DND-41 (cell line): ENCODE measurements at regions not wholly inside any gene's neighbourhood (a gene's known extent, or its start where the extent isn't known, plus 50 kb on each side); places are given as distances from the start of the nearest gene placed in this dataset.

Experiments used
- ATAC-seq: fragments of 200-7000 bp; cut with Tn5 transposase; 3 replicates; pipeline ENCODE4 v1.9.1; 2021; ENCODE audit warnings: low read depth; ENCODE audit not compliant: insufficient read depth
- DNase-seq: peaks from one replicate; pipeline ENCODE4 v3.0.0-alpha.2; 2020
- H2AFZ ChIP-seq: 2 replicates; pipeline ENCODE4 v1.6.0; 2012; ENCODE audit warnings: low read depth, low read length
- H3K27ac ChIP-seq: 2 replicates; pipeline ENCODE4 v1.5.1; 2012; ENCODE audit warnings: low read length, inconsistent platforms
- H3K27me3 ChIP-seq: fragments of 200-600 bp; sonication (generic); 2 replicates; pipeline ENCODE4 v1.6.0; 2012; ENCODE audit warnings: low read length, mild to moderate bottlenecking, inconsistent platforms; ENCODE audit not compliant: insufficient read depth, poor library complexity
- H3K36me3 ChIP-seq: 2 replicates; pipeline ENCODE4 v1.5.1; 2012; ENCODE audit warnings: low read length, inconsistent platforms; ENCODE audit not compliant: insufficient read depth
- H3K4me1 ChIP-seq: 2 replicates; pipeline ENCODE4 v1.5.1; 2012; ENCODE audit warnings: mild to moderate bottlenecking, low read length; ENCODE audit not compliant: insufficient read depth
- H3K4me2 ChIP-seq: 2 replicates; pipeline ENCODE4 v1.6.0; 2012; ENCODE audit warnings: mild to moderate bottlenecking, moderate library complexity, low read length, inconsistent platforms; ENCODE audit not compliant: insufficient read depth
- H3K4me3 ChIP-seq, 2 experiments: fragments of 200-600 bp in 1 of 2; shearing (Covaris generic) in 1 of 2; 2 replicates each; pipeline ENCODE4 v1.5.1; 2012 to 2016; ENCODE audit warnings: inconsistent platforms in 2 of 2, low read length in 2 of 2, mild to moderate bottlenecking in 2 of 2, low read depth in 1 of 2, moderate library complexity in 1 of 2
- H3K79me2 ChIP-seq: 2 replicates; pipeline ENCODE4 v1.6.0; 2012; ENCODE audit warnings: low read length, inconsistent platforms; ENCODE audit not compliant: insufficient read depth
- H3K9ac ChIP-seq: 2 replicates; pipeline ENCODE4 v1.6.0; 2012; ENCODE audit warnings: low read depth, mild to moderate bottlenecking, inconsistent platforms, low read length, moderate library complexity
- H3K9me3 ChIP-seq: 2 replicates; pipeline ENCODE4 v1.5.1; 2012; ENCODE audit warnings: low read length, moderate library complexity, mild to moderate bottlenecking, inconsistent platforms; ENCODE audit not compliant: insufficient read depth, severe bottlenecking
- H4K20me1 ChIP-seq: 2 replicates; pipeline ENCODE4 v1.6.0; 2012; ENCODE audit warnings: low read length; ENCODE audit not compliant: insufficient read depth
- CTCF ChIP-seq: IDR thresholded peaks from 2 replicates; pipeline ENCODE4 v1.5.1; 2012; ENCODE audit warnings: borderline replicate concordance, low read length, moderate library complexity, mild to moderate bottlenecking; ENCODE audit not compliant: poor library complexity, severe bottlenecking; ENCODE audit errors: extremely low read depth
- EZH2 ChIP-seq: IDR thresholded peaks from 3 replicates; pipeline ENCODE4 v1.6.1; 2012; ENCODE audit warnings: borderline replicate concordance, low read depth, mild to moderate bottlenecking, moderate library complexity, low read length, inconsistent platforms; ENCODE audit not compliant: severe bottlenecking

- no peak for TF ChIP-seq CTCF
- Histone ChIP-seq H3K9ac (no peak overlapping the region), H3K4me2 (no peak overlapping the region), H4K20me1 (no peaks in the 10 kb centered on the region), H3K9me3 (no peaks in the 10 kb centered on the region), H2AFZ (no peak overlapping the region), H3K79me2 (no peaks in the 10 kb centered on the region), H3K4me1 (no peaks in the 10 kb centered on the region), H3K36me3 (no peaks in the 10 kb centered on the region), H3K27me3 (peaks cover 4% of the 10 kb centered on the region), H3K27ac (no peak overlapping the region), H3K4me3 (no peak overlapping the region)
- ATAC-seq (no peak), DNase-seq (no peak)
These were observed 369.7 kb downstream of the MTX2 start for GRCh38 chr2:176639016-176639343.

GRCh38 chr2:176639671-176640070 lies 370.4 kb downstream of the MTX2 start:
- H2AFZ ChIP-seq = no peak overlapping the region
- ATAC-seq (no peak), DNase-seq (no peak)
- no peaks in the 10 kb centered on the region for H3K4me1 ChIP-seq
- H3K9me3 ChIP-seq = no peaks in the 10 kb centered on the region
- no peak overlapping the region for H3K4me2 ChIP-seq
- no peaks in the 10 kb centered on the region for H4K20me1 ChIP-seq
- H3K36me3 ChIP-seq = no peaks in the 10 kb centered on the region
- peaks cover 4% of the 10 kb centered on the region for H3K27me3 ChIP-seq
- no peak overlapping the region for H3K9ac ChIP-seq
- TF ChIP-seq CTCF = no peak
- no peak for TF ChIP-seq EZH2
- no peaks in the 10 kb centered on the region for H3K79me2 ChIP-seq
- no peak overlapping the region for H3K4me3 ChIP-seq
- H3K27ac ChIP-seq = no peak overlapping the region

- Histone ChIP-seq H4K20me1 (no peaks in the 10 kb centered on the region), H3K4me3 (no peak overlapping the region), H3K79me2 (no peaks in the 10 kb centered on the region), H3K4me1 (no peaks in the 10 kb centered on the region), H3K4me2 (no peak overlapping the region), H3K9ac (no peak overlapping the region), H3K36me3 (no peaks in the 10 kb centered on the region), H3K9me3 (no peaks in the 10 kb centered on the region), H3K27ac (no peak overlapping the region), H2AFZ (no peak overlapping the region), H3K27me3 (peaks cover 4% of the 10 kb centered on the region)
- TF ChIP-seq EZH2 (no peak), CTCF (no peak)
- ATAC-seq (no peak), DNase-seq (no peak)
These were observed 372.2 kb downstream of the MTX2 start for GRCh38 chr2:176641436-176641835.

- Histone ChIP-seq H3K9ac (no peak overlapping the region), H3K4me2 (no peak overlapping the region)
- no peak for DNase-seq
These were observed 372.8 kb downstream of the MTX2 start for GRCh38 chr2:176642074-176642473.

More at GRCh38 chr2:176642074-176642473, 372.8 kb downstream of the MTX2 start:
- Histone ChIP-seq H3K4me3 (no peak overlapping the region), H3K27me3 (peaks cover 4% of the 10 kb centered on the region), H3K27ac (no peak overlapping the region), H3K9me3 (no peaks in the 10 kb centered on the region), H3K36me3 (no peaks in the 10 kb centered on the region), H4K20me1 (no peaks in the 10 kb centered on the region), H3K4me1 (no peaks in the 10 kb centered on the region), H3K79me2 (no peaks in the 10 kb centered on the region), H2AFZ (no peak overlapping the region)
- TF ChIP-seq CTCF (no peak), EZH2 (no peak)
- no peak for ATAC-seq
